ENCODE measurements at regions not wholly inside any gene's neighbourhood (a gene's known extent, or its start where the extent isn't known, plus 50 kb on each side); places are given as distances from the start of the nearest gene placed in this dataset.
"Not testable (repeated sequence)": the region's sequence is repeated elsewhere in the genome, so short reads cannot be mapped to it uniquely, and the experiment has no call there.

GRCh38 chr2:236369661-236370062, 105.5 kb upstream of the ASB18 start:
- DNase-seq = peak in 13 of 56 donors; percentile 9 to 65 (median 32)

- DNase-seq = peak in 1 of 56 donors; percentile 22
Observed at GRCh38 chr2:236370847-236371409, 106.7 kb upstream of the ASB18 start.

- no peak for DNase-seq
Observed at GRCh38 chr2:236375973-236376476, 111.8 kb upstream of the ASB18 start.

- no peak for DNase-seq
Observed at GRCh38 chr2:236376566-236377244, 112.5 kb upstream of the ASB18 start.

- no peak for DNase-seq
Observed at GRCh38 chr2:236380051-236380612, 115.9 kb upstream of the ASB18 start.

GRCh38 chr2:236381253-236381652, 117.0 kb upstream of the ASB18 start:
- not testable (repeated sequence) for DNase-seq

- DNase-seq = not testable (repeated sequence)
Observed at GRCh38 chr2:236389284-236390216, 125.3 kb upstream of the ASB18 start.

GRCh38 chr2:236393101-236393500, 128.9 kb upstream of the ASB18 start:
- no peak for DNase-seq

- DNase-seq = no peak
Observed at GRCh38 chr2:236393581-236393980, 129.4 kb upstream of the ASB18 start.

GRCh38 chr2:236394571-236394970, 130.4 kb upstream of the ASB18 start:
- DNase-seq = no peak

- DNase-seq = no peak
Observed at GRCh38 chr2:236395067-236395466, 130.9 kb upstream of the ASB18 start.

GRCh38 chr2:236396818-236397350, 132.7 kb upstream of the ASB18 start:
- no peak for DNase-seq

GRCh38 chr2:236397681-236398080, 133.5 kb upstream of the ASB18 start:
- no peak for DNase-seq

GRCh38 chr2:236399409-236399808, 135.2 kb upstream of the ASB18 start:
- no peak for DNase-seq

- DNase-seq = no peak
Observed at GRCh38 chr2:236400046-236400574, 135.9 kb upstream of the ASB18 start.

- DNase-seq = no peak
Observed at GRCh38 chr2:236400594-236401360, 136.6 kb upstream of the ASB18 start.

GRCh38 chr2:236402033-236402790, 138.0 kb upstream of the ASB18 start:
- peak in 1 of 56 donors; percentile 10 for DNase-seq

- no peak for DNase-seq
Observed at GRCh38 chr2:236403125-236403524, 138.9 kb upstream of the ASB18 start.

GRCh38 chr2:236403811-236404210, 139.6 kb upstream of the ASB18 start:
- no peak for DNase-seq

Data from nucleus accumbens (tissue), 56 donors.